Fibroblast of skin of abdomen (primary cell): ENCODE measurements at regions not wholly inside any gene's neighbourhood (a gene's known extent, or its start where the extent isn't known, plus 50 kb on each side); places are given as distances from the start of the nearest gene placed in this dataset.

Experiments
- DNase-seq: peaks from one replicate; pipeline ENCODE4 v3.0.0-alpha.2; 2013

- peak; percentile 93 for DNase-seq
Observed at GRCh38 chr7:131897016-131897789, 340.8 kb upstream of the PODXL start.

- no peak for DNase-seq
Observed at GRCh38 chr7:131896165-131896863, 339.9 kb upstream of the PODXL start.

- peak; percentile 99 for DNase-seq
Observed at GRCh38 chr7:131895541-131896164, 339.2 kb upstream of the PODXL start.

GRCh38 chr7:131893631-131894340 is 337.4 kb upstream of the PODXL start:
- DNase-seq, result peak; percentile 80

GRCh38 chr7:131890176-131890575 is 333.7 kb upstream of the PODXL start:
- no peak for DNase-seq

- DNase-seq, result no peak
Observed at GRCh38 chr7:131889572-131890150, 333.2 kb upstream of the PODXL start.

- DNase-seq, result no peak
Observed at GRCh38 chr7:131883769-131884168, 327.3 kb upstream of the PODXL start.

- DNase-seq, result no peak
Observed at GRCh38 chr7:131883196-131883595, 326.8 kb upstream of the PODXL start.

GRCh38 chr7:131882321-131882720 is 325.9 kb upstream of the PODXL start:
- DNase-seq, result no peak

GRCh38 chr7:131880078-131880477 is 323.6 kb upstream of the PODXL start:
- DNase-seq, result no peak

GRCh38 chr7:131879424-131879823 is 323.0 kb upstream of the PODXL start:
- no peak for DNase-seq

- DNase-seq, result no peak
Observed at GRCh38 chr7:131878777-131879176, 322.3 kb upstream of the PODXL start.

GRCh38 chr7:131873581-131873980 is 317.2 kb upstream of the PODXL start:
- DNase-seq, result no peak

GRCh38 chr7:131869986-131870385 is 313.6 kb upstream of the PODXL start:
- no peak for DNase-seq

- no peak for DNase-seq
Observed at GRCh38 chr7:131869169-131869844, 312.9 kb upstream of the PODXL start.

- DNase-seq, result no peak
Observed at GRCh38 chr7:131867461-131867860, 311.0 kb upstream of the PODXL start.

GRCh38 chr7:131865911-131866310 is 309.5 kb upstream of the PODXL start:
- DNase-seq, result no peak

GRCh38 chr7:131861620-131862346 is 305.4 kb upstream of the PODXL start:
- peak; percentile 79 for DNase-seq

- DNase-seq, result peak; percentile 75
Observed at GRCh38 chr7:131859147-131859821, 302.9 kb upstream of the PODXL start.

GRCh38 chr7:131858611-131859010 is 302.2 kb upstream of the PODXL start:
- DNase-seq, result no peak

- DNase-seq, result no peak
Observed at GRCh38 chr7:131849472-131849871, 293.0 kb upstream of the PODXL start.
